GM19328 (cell line): ENCODE measurements at regions not wholly inside any gene's neighbourhood (a gene's known extent, or its start where the extent isn't known, plus 50 kb on each side); places are given as distances from the start of the nearest gene placed in this dataset.

Experiments used
- ATAC-seq: cut with Tn5 transposase; IDR thresholded peaks from one replicate; pipeline ENCODE4 v1.9.1; 2021; ENCODE audit warnings: mild to moderate bottlenecking, moderate library complexity; ENCODE audit not compliant: unreplicated experiment

- no peak for ATAC-seq
These were observed 233.2 kb upstream of the TCF4 start for GRCh38 chr18:55821219-55821618.

- ATAC-seq: no peak
These were observed 231.5 kb upstream of the TCF4 start for GRCh38 chr18:55819448-55819847.

- no peak for ATAC-seq
These were observed 230.3 kb upstream of the TCF4 start for GRCh38 chr18:55818284-55818683.

GRCh38 chr18:55811925-55812324 lies 223.9 kb upstream of the TCF4 start:
- ATAC-seq: no peak

GRCh38 chr18:55805666-55806065 lies 217.7 kb upstream of the TCF4 start:
- no peak for ATAC-seq

- no peak for ATAC-seq
These were observed 207.2 kb upstream of the TCF4 start for GRCh38 chr18:55795101-55795669.

- no peak for ATAC-seq
These were observed 206.5 kb upstream of the TCF4 start for GRCh38 chr18:55794288-55795052.

- no peak for ATAC-seq
These were observed 202.3 kb upstream of the TCF4 start for GRCh38 chr18:55790296-55790695.

- no peak for ATAC-seq
These were observed 199.6 kb upstream of the TCF4 start for GRCh38 chr18:55787536-55788073.

GRCh38 chr18:55786651-55787272 lies 198.8 kb upstream of the TCF4 start:
- ATAC-seq: no peak

- ATAC-seq: no peak
These were observed 195.9 kb upstream of the TCF4 start for GRCh38 chr18:55783921-55784320.

GRCh38 chr18:55781481-55781957 lies 193.5 kb upstream of the TCF4 start:
- no peak for ATAC-seq

GRCh38 chr18:55780586-55781071 lies 192.6 kb upstream of the TCF4 start:
- ATAC-seq: no peak

GRCh38 chr18:55779691-55780585 lies 191.9 kb upstream of the TCF4 start:
- ATAC-seq: no peak

GRCh38 chr18:55778788-55779690 lies 191.0 kb upstream of the TCF4 start:
- no peak for ATAC-seq

- ATAC-seq: no peak
These were observed 189.8 kb upstream of the TCF4 start for GRCh38 chr18:55777666-55778304.

- ATAC-seq: no peak
These were observed 188.0 kb upstream of the TCF4 start for GRCh38 chr18:55775972-55776371.

- no peak for ATAC-seq
These were observed 186.5 kb upstream of the TCF4 start for GRCh38 chr18:55774505-55774904.

GRCh38 chr18:55768255-55768654 lies 180.3 kb upstream of the TCF4 start:
- ATAC-seq: no peak
